DND-41 (cell line): ENCODE measurements at regions not wholly inside any gene's neighbourhood (a gene's known extent, or its start where the extent isn't known, plus 50 kb on each side); places are given as distances from the start of the nearest gene placed in this dataset.

Source experiments
- ATAC-seq: fragments of 200-7000 bp; cut with Tn5 transposase; 3 replicates; pipeline ENCODE4 v1.9.1; 2021; ENCODE audit warnings: low read depth; ENCODE audit not compliant: insufficient read depth
- DNase-seq: peaks from one replicate; pipeline ENCODE4 v3.0.0-alpha.2; 2020
- H2AFZ ChIP-seq: 2 replicates; pipeline ENCODE4 v1.6.0; 2012; ENCODE audit warnings: low read depth, low read length
- H3K27ac ChIP-seq: 2 replicates; pipeline ENCODE4 v1.5.1; 2012; ENCODE audit warnings: low read length, inconsistent platforms
- H3K27me3 ChIP-seq: fragments of 200-600 bp; sonication (generic); 2 replicates; pipeline ENCODE4 v1.6.0; 2012; ENCODE audit warnings: low read length, mild to moderate bottlenecking, inconsistent platforms; ENCODE audit not compliant: insufficient read depth, poor library complexity
- H3K36me3 ChIP-seq: 2 replicates; pipeline ENCODE4 v1.5.1; 2012; ENCODE audit warnings: low read length, inconsistent platforms; ENCODE audit not compliant: insufficient read depth
- H3K4me1 ChIP-seq: 2 replicates; pipeline ENCODE4 v1.5.1; 2012; ENCODE audit warnings: mild to moderate bottlenecking, low read length; ENCODE audit not compliant: insufficient read depth
- H3K4me2 ChIP-seq: 2 replicates; pipeline ENCODE4 v1.6.0; 2012; ENCODE audit warnings: mild to moderate bottlenecking, moderate library complexity, low read length, inconsistent platforms; ENCODE audit not compliant: insufficient read depth
- H3K4me3 ChIP-seq, 2 experiments: fragments of 200-600 bp in 1 of 2; shearing (Covaris generic) in 1 of 2; 2 replicates each; pipeline ENCODE4 v1.5.1; 2012 to 2016; ENCODE audit warnings: inconsistent platforms in 2 of 2, low read length in 2 of 2, mild to moderate bottlenecking in 2 of 2, low read depth in 1 of 2, moderate library complexity in 1 of 2
- H3K79me2 ChIP-seq: 2 replicates; pipeline ENCODE4 v1.6.0; 2012; ENCODE audit warnings: low read length, inconsistent platforms; ENCODE audit not compliant: insufficient read depth
- H3K9ac ChIP-seq: 2 replicates; pipeline ENCODE4 v1.6.0; 2012; ENCODE audit warnings: low read depth, mild to moderate bottlenecking, inconsistent platforms, low read length, moderate library complexity
- H3K9me3 ChIP-seq: 2 replicates; pipeline ENCODE4 v1.5.1; 2012; ENCODE audit warnings: low read length, moderate library complexity, mild to moderate bottlenecking, inconsistent platforms; ENCODE audit not compliant: insufficient read depth, severe bottlenecking
- H4K20me1 ChIP-seq: 2 replicates; pipeline ENCODE4 v1.6.0; 2012; ENCODE audit warnings: low read length; ENCODE audit not compliant: insufficient read depth
- CTCF ChIP-seq: IDR thresholded peaks from 2 replicates; pipeline ENCODE4 v1.5.1; 2012; ENCODE audit warnings: borderline replicate concordance, low read length, moderate library complexity, mild to moderate bottlenecking; ENCODE audit not compliant: poor library complexity, severe bottlenecking; ENCODE audit errors: extremely low read depth
- EZH2 ChIP-seq: IDR thresholded peaks from 3 replicates; pipeline ENCODE4 v1.6.1; 2012; ENCODE audit warnings: borderline replicate concordance, low read depth, mild to moderate bottlenecking, moderate library complexity, low read length, inconsistent platforms; ENCODE audit not compliant: severe bottlenecking

- H3K4me2 ChIP-seq: no peak overlapping the region
- H3K9ac ChIP-seq: no peak overlapping the region
- no peak overlapping the region for H3K4me3 ChIP-seq
- H2AFZ ChIP-seq: no peak overlapping the region
- no peaks in the 10 kb centered on the region for H3K9me3 ChIP-seq
- no peaks in the 10 kb centered on the region for H3K27me3 ChIP-seq
- no peaks in the 10 kb centered on the region for H3K79me2 ChIP-seq
- ATAC-seq: no peak
- DNase-seq: no peak
- no peak overlapping the region for H3K27ac ChIP-seq
- H3K4me1 ChIP-seq: no peaks in the 10 kb centered on the region
- no peak for TF ChIP-seq EZH2
- no peak for TF ChIP-seq CTCF
- H4K20me1 ChIP-seq: no peaks in the 10 kb centered on the region
- H3K36me3 ChIP-seq: no peaks in the 10 kb centered on the region
Measured at GRCh38 chr16:62720651-62721050, 684.4 kb upstream of the CDH8 start.

- DNase-seq (no peak), ATAC-seq (no peak)
- H3K79me2 ChIP-seq: no peaks in the 10 kb centered on the region
- no peak overlapping the region for H3K27ac ChIP-seq
- TF ChIP-seq CTCF (no peak), EZH2 (no peak)
- H3K4me3 ChIP-seq: no peak overlapping the region
- H3K36me3 ChIP-seq: no peaks in the 10 kb centered on the region
- no peaks in the 10 kb centered on the region for H3K4me1 ChIP-seq
- H3K9ac ChIP-seq: no peak overlapping the region
- H3K4me2 ChIP-seq: no peak overlapping the region
- no peaks in the 10 kb centered on the region for H3K9me3 ChIP-seq
- H4K20me1 ChIP-seq: no peaks in the 10 kb centered on the region
- no peak overlapping the region for H2AFZ ChIP-seq
- H3K27me3 ChIP-seq: no peaks in the 10 kb centered on the region
Measured at GRCh38 chr16:62717026-62717425, 680.8 kb upstream of the CDH8 start.

- TF ChIP-seq EZH2 (no peak), CTCF (no peak)
- Histone ChIP-seq H3K27me3 (no peaks in the 10 kb centered on the region), H3K79me2 (no peaks in the 10 kb centered on the region), H3K4me2 (no peak overlapping the region), H3K9me3 (no peaks in the 10 kb centered on the region), H3K9ac (no peak overlapping the region), H3K4me1 (no peaks in the 10 kb centered on the region), H2AFZ (no peak overlapping the region), H4K20me1 (no peaks in the 10 kb centered on the region), H3K4me3 (no peak overlapping the region), H3K27ac (no peak overlapping the region), H3K36me3 (no peaks in the 10 kb centered on the region)
- DNase-seq: no peak
- ATAC-seq: no peak
Measured at GRCh38 chr16:62715701-62716100, 679.5 kb upstream of the CDH8 start.

GRCh38 chr16:62712566-62712965, 676.3 kb upstream of the CDH8 start:
- DNase-seq: no peak
- H3K36me3 ChIP-seq: no peaks in the 10 kb centered on the region
- no peaks in the 10 kb centered on the region for H3K4me1 ChIP-seq
- H2AFZ ChIP-seq: no peak overlapping the region
- no peak for ATAC-seq
- H3K9ac ChIP-seq: no peak overlapping the region
- no peak overlapping the region for H3K27ac ChIP-seq
- no peaks in the 10 kb centered on the region for H4K20me1 ChIP-seq
- TF ChIP-seq EZH2: no peak
- no peak for TF ChIP-seq CTCF
- H3K4me2 ChIP-seq: no peak overlapping the region
- H3K79me2 ChIP-seq: no peaks in the 10 kb centered on the region
- H3K9me3 ChIP-seq: no peaks in the 10 kb centered on the region
- no peak overlapping the region for H3K4me3 ChIP-seq
- H3K27me3 ChIP-seq: no peaks in the 10 kb centered on the region
